ENCODE measurements at regions not wholly inside any gene's neighbourhood (a gene's known extent, or its start where the extent isn't known, plus 50 kb on each side); places are given as distances from the start of the nearest gene placed in this dataset.
"Not testable (repeated sequence)": the region's sequence is repeated elsewhere in the genome, so short reads cannot be mapped to it uniquely, and the experiment has no call there.

GRCh38 chr14:38557391-38557790, 301.5 kb upstream of the CLEC14A start:
- H3K9me3 ChIP-seq (ENCODE audit: control insufficient read depth, low read depth, low read length): peaks cover 13% of the 10 kb centered on the region
- H3K4me3 ChIP-seq (ENCODE audit: low read length); H3K27ac ChIP-seq (ENCODE audit: low read length); H3K27me3 ChIP-seq (ENCODE audit: control insufficient read depth, insufficient read depth, low read length); H3K4me1 ChIP-seq (ENCODE audit: control insufficient read depth, low read depth, low read length); H3K9ac ChIP-seq (ENCODE audit: low read length); H3K36me3 ChIP-seq (ENCODE audit: control insufficient read depth, low read depth, low read length): not testable (repeated sequence)

GRCh38 chr14:38556252-38556651, 300.4 kb upstream of the CLEC14A start:
- Histone ChIP-seq H3K4me1 (ENCODE audit: control insufficient read depth, low read depth, low read length) (peaks cover 8% of the 10 kb centered on the region), H3K4me3 (ENCODE audit: low read length) (no peak overlapping the region), H3K36me3 (ENCODE audit: control insufficient read depth, low read depth, low read length) (no peaks in the 10 kb centered on the region), H3K27ac (ENCODE audit: low read length) (no peak overlapping the region), H3K9ac (ENCODE audit: low read length) (no peak overlapping the region), H3K27me3 (ENCODE audit: control insufficient read depth, insufficient read depth, low read length) (no peaks in the 10 kb centered on the region), H3K9me3 (ENCODE audit: control insufficient read depth, low read depth, low read length) (peaks cover 13% of the 10 kb centered on the region)

GRCh38 chr14:38554026-38554425, 298.1 kb upstream of the CLEC14A start:
- Histone ChIP-seq H3K4me1 (ENCODE audit: control insufficient read depth, low read depth, low read length) (peaks cover 8% of the 10 kb centered on the region), H3K9ac (ENCODE audit: low read length) (no peak overlapping the region), H3K9me3 (ENCODE audit: control insufficient read depth, low read depth, low read length) (peaks cover 3% of the 10 kb centered on the region), H3K36me3 (ENCODE audit: control insufficient read depth, low read depth, low read length) (no peaks in the 10 kb centered on the region), H3K4me3 (ENCODE audit: low read length) (no peak overlapping the region), H3K27ac (ENCODE audit: low read length) (no peak overlapping the region), H3K27me3 (ENCODE audit: control insufficient read depth, insufficient read depth, low read length) (no peaks in the 10 kb centered on the region)

- Histone ChIP-seq H3K9ac (ENCODE audit: low read length) (no peak overlapping the region), H3K36me3 (ENCODE audit: control insufficient read depth, low read depth, low read length) (no peaks in the 10 kb centered on the region), H3K27ac (ENCODE audit: low read length) (no peak overlapping the region), H3K9me3 (ENCODE audit: control insufficient read depth, low read depth, low read length) (peaks cover 1% of the 10 kb centered on the region), H3K27me3 (ENCODE audit: control insufficient read depth, insufficient read depth, low read length) (no peaks in the 10 kb centered on the region), H3K4me1 (ENCODE audit: control insufficient read depth, low read depth, low read length) (peaks cover 8% of the 10 kb centered on the region), H3K4me3 (ENCODE audit: low read length) (no peak overlapping the region)
Measured at GRCh38 chr14:38553586-38553985, 297.7 kb upstream of the CLEC14A start.

- no peaks in the 10 kb centered on the region for H3K27me3 ChIP-seq (ENCODE audit: control insufficient read depth, insufficient read depth, low read length)
- no peak overlapping the region for H3K4me3 ChIP-seq (ENCODE audit: low read length)
- no peak overlapping the region for H3K27ac ChIP-seq (ENCODE audit: low read length)
- no peaks in the 10 kb centered on the region for H3K36me3 ChIP-seq (ENCODE audit: control insufficient read depth, low read depth, low read length)
- no peak overlapping the region for H3K9ac ChIP-seq (ENCODE audit: low read length)
- H3K4me1 ChIP-seq (ENCODE audit: control insufficient read depth, low read depth, low read length): peaks cover 8% of the 10 kb centered on the region
- H3K9me3 ChIP-seq (ENCODE audit: control insufficient read depth, low read depth, low read length): no peaks in the 10 kb centered on the region
Measured at GRCh38 chr14:38549564-38549963, 293.7 kb upstream of the CLEC14A start.

- no peak overlapping the region for H3K27ac ChIP-seq (ENCODE audit: low read length)
- H3K27me3 ChIP-seq (ENCODE audit: control insufficient read depth, insufficient read depth, low read length): no peaks in the 10 kb centered on the region
- H3K4me1 ChIP-seq (ENCODE audit: control insufficient read depth, low read depth, low read length): peaks cover 3% of the 10 kb centered on the region
- no peak overlapping the region for H3K9ac ChIP-seq (ENCODE audit: low read length)
- H3K9me3 ChIP-seq (ENCODE audit: control insufficient read depth, low read depth, low read length): no peaks in the 10 kb centered on the region
- H3K4me3 ChIP-seq (ENCODE audit: low read length): no peak overlapping the region
- H3K36me3 ChIP-seq (ENCODE audit: control insufficient read depth, low read depth, low read length): no peaks in the 10 kb centered on the region
Measured at GRCh38 chr14:38547961-38548490, 292.1 kb upstream of the CLEC14A start.

GRCh38 chr14:38546932-38547551, 291.1 kb upstream of the CLEC14A start:
- H3K4me1 ChIP-seq (ENCODE audit: control insufficient read depth, low read depth, low read length): no peaks in the 10 kb centered on the region

GRCh38 chr14:38544776-38545175, 288.9 kb upstream of the CLEC14A start:
- H3K27me3 ChIP-seq (ENCODE audit: control insufficient read depth, insufficient read depth, low read length): no peaks in the 10 kb centered on the region
- no peak overlapping the region for H3K9ac ChIP-seq (ENCODE audit: low read length)
- H3K4me1 ChIP-seq (ENCODE audit: control insufficient read depth, low read depth, low read length): no peaks in the 10 kb centered on the region
- H3K9me3 ChIP-seq (ENCODE audit: control insufficient read depth, low read depth, low read length): no peaks in the 10 kb centered on the region
- H3K27ac ChIP-seq (ENCODE audit: low read length): no peak overlapping the region
- no peak overlapping the region for H3K4me3 ChIP-seq (ENCODE audit: low read length)
- H3K36me3 ChIP-seq (ENCODE audit: control insufficient read depth, low read depth, low read length): no peaks in the 10 kb centered on the region

More at GRCh38 chr14:38546932-38547551, 291.1 kb upstream of the CLEC14A start:
- Histone ChIP-seq H3K9me3 (ENCODE audit: control insufficient read depth, low read depth, low read length) (no peaks in the 10 kb centered on the region), H3K9ac (ENCODE audit: low read length) (no peak overlapping the region), H3K27me3 (ENCODE audit: control insufficient read depth, insufficient read depth, low read length) (no peaks in the 10 kb centered on the region), H3K4me3 (ENCODE audit: low read length) (no peak overlapping the region), H3K36me3 (ENCODE audit: control insufficient read depth, low read depth, low read length) (no peaks in the 10 kb centered on the region), H3K27ac (ENCODE audit: low read length) (no peak overlapping the region)

- not testable (repeated sequence) for H3K27ac ChIP-seq (ENCODE audit: low read length); H3K27me3 ChIP-seq (ENCODE audit: control insufficient read depth, insufficient read depth, low read length); H3K9me3 ChIP-seq (ENCODE audit: control insufficient read depth, low read depth, low read length); H3K4me3 ChIP-seq (ENCODE audit: low read length); H3K9ac ChIP-seq (ENCODE audit: low read length); H3K36me3 ChIP-seq (ENCODE audit: control insufficient read depth, low read depth, low read length); H3K4me1 ChIP-seq (ENCODE audit: control insufficient read depth, low read depth, low read length)
Measured at GRCh38 chr14:38543851-38544250, 288.0 kb upstream of the CLEC14A start.

- H3K36me3 ChIP-seq (ENCODE audit: control insufficient read depth, low read depth, low read length); H3K9ac ChIP-seq (ENCODE audit: low read length); H3K27ac ChIP-seq (ENCODE audit: low read length); H3K4me3 ChIP-seq (ENCODE audit: low read length); H3K4me1 ChIP-seq (ENCODE audit: control insufficient read depth, low read depth, low read length); H3K9me3 ChIP-seq (ENCODE audit: control insufficient read depth, low read depth, low read length); H3K27me3 ChIP-seq (ENCODE audit: control insufficient read depth, insufficient read depth, low read length): not testable (repeated sequence)
Measured at GRCh38 chr14:38538053-38538452, 282.2 kb upstream of the CLEC14A start.

- Histone ChIP-seq H3K4me1 (ENCODE audit: control insufficient read depth, low read depth, low read length) (no peaks in the 10 kb centered on the region), H3K36me3 (ENCODE audit: control insufficient read depth, low read depth, low read length) (no peaks in the 10 kb centered on the region), H3K9me3 (ENCODE audit: control insufficient read depth, low read depth, low read length) (no peaks in the 10 kb centered on the region), H3K4me3 (ENCODE audit: low read length) (no peak overlapping the region), H3K9ac (ENCODE audit: low read length) (no peak overlapping the region), H3K27ac (ENCODE audit: low read length) (no peak overlapping the region), H3K27me3 (ENCODE audit: control insufficient read depth, insufficient read depth, low read length) (no peaks in the 10 kb centered on the region)
Measured at GRCh38 chr14:38536376-38537038, 280.6 kb upstream of the CLEC14A start.

GRCh38 chr14:38528582-38528981, 272.7 kb upstream of the CLEC14A start:
- H3K4me1 ChIP-seq (ENCODE audit: control insufficient read depth, low read depth, low read length): peaks cover 26% of the 10 kb centered on the region
- H3K4me3 ChIP-seq (ENCODE audit: low read length): no peak overlapping the region
- no peaks in the 10 kb centered on the region for H3K9me3 ChIP-seq (ENCODE audit: control insufficient read depth, low read depth, low read length)

More at GRCh38 chr14:38528582-38528981, 272.7 kb upstream of the CLEC14A start:
- Histone ChIP-seq H3K9ac (ENCODE audit: low read length) (no peak overlapping the region), H3K36me3 (ENCODE audit: control insufficient read depth, low read depth, low read length) (no peaks in the 10 kb centered on the region), H3K27me3 (ENCODE audit: control insufficient read depth, insufficient read depth, low read length) (no peaks in the 10 kb centered on the region), H3K27ac (ENCODE audit: low read length) (no peak overlapping the region)
